ENCODE measurements at regions not wholly inside any gene's neighbourhood (a gene's known extent, or its start where the extent isn't known, plus 50 kb on each side); places are given as distances from the start of the nearest gene placed in this dataset.

- H3K27me3 Mint-ChIP-seq, result no peaks in the 10 kb centered on the region
- Histone ChIP-seq H2AFZ (ENCODE audit: insufficient read depth, low read depth, low read length, poor library complexity, severe bottlenecking) (no peak overlapping the region), H3K9ac (ENCODE audit: low read length) (no peak overlapping the region), H3K4me2 (replicated peaks; ENCODE audit: low read depth, low read length, poor library complexity, severe bottlenecking) (no peak overlapping the region), H3K36me3 (replicated peaks in 1 of 2; ENCODE audit: control extremely low read depth in 1 of 2, control insufficient read depth in 1 of 2, extremely low read depth in 1 of 2, insufficient read depth in 2 of 2, low read length in 1 of 2) (no peaks in the 10 kb centered on the region), H3K9me3 (ENCODE audit: control extremely low read depth in 1 of 3, control insufficient read depth in 2 of 3, insufficient read depth in 1 of 3, low read length in 2 of 3) (no peaks in the 10 kb centered on the region), H3K27me3 (replicated peaks in 1 of 4; ENCODE audit: control extremely low read depth in 1 of 4, control insufficient read depth in 3 of 4, insufficient read depth in 4 of 4, low read length in 3 of 4) (no peaks in the 10 kb centered on the region), H3K27ac (ENCODE audit: low read length in 2 of 2) (no peak overlapping the region), H3K79me2 (ENCODE audit: control insufficient read depth, insufficient read depth, low read length) (no peaks in the 10 kb centered on the region), H4K20me1 (ENCODE audit: control insufficient read depth, insufficient read depth, low read length, poor library complexity, severe bottlenecking) (no peaks in the 10 kb centered on the region), H3K4me3 (ENCODE audit: control extremely low read depth in 1 of 5, extremely low read depth in 1 of 5, insufficient read depth in 1 of 5, low read depth in 2 of 5, low read length in 4 of 5) (no peak overlapping the region), H3K4me1 (ENCODE audit: control insufficient read depth in 2 of 2, insufficient read depth in 2 of 2, low read length in 2 of 2) (no peaks in the 10 kb centered on the region)
- ATAC-seq (ENCODE audit: low read depth) (no peak), DNase-seq (no peak)
- peaks cover 12% of the 10 kb centered on the region for H3K9me3 Mint-ChIP-seq (ENCODE audit: insufficient read depth)
- TF ChIP-seq CTCF (IDR thresholded peaks at IDR 0.05) (no peak), EZH2 (IDR thresholded peaks at IDR 0.05; ENCODE audit: borderline replicate concordance, insufficient read depth, low read depth, low read length, poor library complexity, severe bottlenecking) (no peak)
- CTCF ChIA-PET, result no interaction called here
- H3K4me3 Mint-ChIP-seq, result no peak overlapping the region
- intact Hi-C loops (cut with micrococcal nuclease), result no loop called here
- H3K27ac Mint-ChIP-seq, result no peak overlapping the region
- POLR2A ChIA-PET, result no interaction called here
- H3K4me1 Mint-ChIP-seq, result no peaks in the 10 kb centered on the region
Observed at GRCh38 chr16:7914748-7915147, 582.1 kb downstream of the RBFOX1 start.

- H3K4me1 Mint-ChIP-seq, result no peaks in the 10 kb centered on the region
- H3K9me3 Mint-ChIP-seq (ENCODE audit: insufficient read depth), result peaks cover 1% of the 10 kb centered on the region
- no peak overlapping the region for H3K4me3 ChIP-seq (ENCODE audit: control extremely low read depth in 1 of 5, extremely low read depth in 1 of 5, insufficient read depth in 1 of 5, low read depth in 2 of 5, low read length in 4 of 5)
- no peaks in the 10 kb centered on the region for H3K27me3 ChIP-seq (replicated peaks in 1 of 4; ENCODE audit: control extremely low read depth in 1 of 4, control insufficient read depth in 3 of 4, insufficient read depth in 4 of 4, low read length in 3 of 4)
- no peaks in the 10 kb centered on the region for H3K4me1 ChIP-seq (ENCODE audit: control insufficient read depth in 2 of 2, insufficient read depth in 2 of 2, low read length in 2 of 2)
- H3K4me3 Mint-ChIP-seq, result no peak overlapping the region
- H3K27me3 Mint-ChIP-seq, result no peaks in the 10 kb centered on the region
- no peak overlapping the region for H3K4me2 ChIP-seq (replicated peaks; ENCODE audit: low read depth, low read length, poor library complexity, severe bottlenecking)
- POLR2A ChIA-PET, result no interaction called here
- H3K27ac Mint-ChIP-seq, result no peak overlapping the region
- ATAC-seq (ENCODE audit: low read depth), result no peak
- TF ChIP-seq EZH2 (IDR thresholded peaks at IDR 0.05; ENCODE audit: borderline replicate concordance, insufficient read depth, low read depth, low read length, poor library complexity, severe bottlenecking), result no peak
- no peaks in the 10 kb centered on the region for H3K36me3 ChIP-seq (replicated peaks in 1 of 2; ENCODE audit: control extremely low read depth in 1 of 2, control insufficient read depth in 1 of 2, extremely low read depth in 1 of 2, insufficient read depth in 2 of 2, low read length in 1 of 2)
- H3K9me3 ChIP-seq (ENCODE audit: control extremely low read depth in 1 of 3, control insufficient read depth in 2 of 3, insufficient read depth in 1 of 3, low read length in 2 of 3), result peaks cover 0 to 3% (median 0%) of the 10 kb centered on the region in 3 donors
- no peak overlapping the region for H3K27ac ChIP-seq (ENCODE audit: low read length in 2 of 2)
- WGBS (ENCODE audit: insufficient coverage), result no CpG with 5 or more reads among the region's 3 CpGs
- no peak for DNase-seq
- CTCF ChIA-PET, result no interaction called here
- H4K20me1 ChIP-seq (ENCODE audit: control insufficient read depth, insufficient read depth, low read length, poor library complexity, severe bottlenecking), result no peaks in the 10 kb centered on the region
- H2AFZ ChIP-seq (ENCODE audit: insufficient read depth, low read depth, low read length, poor library complexity, severe bottlenecking), result no peak overlapping the region
- H3K9ac ChIP-seq (ENCODE audit: low read length), result no peak overlapping the region
- no peaks in the 10 kb centered on the region for H3K79me2 ChIP-seq (ENCODE audit: control insufficient read depth, insufficient read depth, low read length)
- intact Hi-C loops (cut with micrococcal nuclease), result no loop called here
Observed at GRCh38 chr16:7912132-7912531, 579.5 kb downstream of the RBFOX1 start.
